ENCODE measurements at regions not wholly inside any gene's neighbourhood (a gene's known extent, or its start where the extent isn't known, plus 50 kb on each side); places are given as distances from the start of the nearest gene placed in this dataset.
A peak's percentile ranks its signal among the peaks of the same experiment; 100 is the strongest.
"Not testable (repeated sequence)": the region's sequence is repeated elsewhere in the genome, so short reads cannot be mapped to it uniquely, and the experiment has no call there.

DNA sequence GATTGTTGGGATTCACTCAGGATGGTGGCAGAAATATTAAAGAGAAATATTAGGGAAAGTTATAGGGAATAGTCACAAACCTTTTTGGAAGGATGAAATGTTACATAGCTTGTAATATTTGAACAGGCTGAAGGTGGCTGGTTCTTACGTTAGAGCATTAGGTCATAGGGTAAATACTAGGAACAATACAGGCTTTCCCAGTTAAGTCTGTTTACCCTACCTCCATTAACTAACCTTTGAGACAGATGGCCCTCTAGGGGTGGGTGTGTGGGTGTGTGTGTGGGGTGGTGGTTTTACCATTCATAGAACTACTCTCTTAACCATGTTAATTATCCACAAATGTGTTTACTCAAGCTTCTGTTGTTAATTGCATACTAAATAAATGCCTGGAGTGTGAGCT, 94.3 kb upstream of the STK32A start:
- H3K4me1 ChIP-seq (replicated peaks in 1 of 2) = no peaks in the 10 kb centered on the region
- intact Hi-C loops (cut with DNase I) = no loop called here
- no peak for DNase-seq
- H3K36me3 ChIP-seq (replicated peaks in 1 of 2) = no peaks in the 10 kb centered on the region
- H3K27me3 ChIP-seq = no peaks in the 10 kb centered on the region
- TF ChIP-seq, protein P1, sequence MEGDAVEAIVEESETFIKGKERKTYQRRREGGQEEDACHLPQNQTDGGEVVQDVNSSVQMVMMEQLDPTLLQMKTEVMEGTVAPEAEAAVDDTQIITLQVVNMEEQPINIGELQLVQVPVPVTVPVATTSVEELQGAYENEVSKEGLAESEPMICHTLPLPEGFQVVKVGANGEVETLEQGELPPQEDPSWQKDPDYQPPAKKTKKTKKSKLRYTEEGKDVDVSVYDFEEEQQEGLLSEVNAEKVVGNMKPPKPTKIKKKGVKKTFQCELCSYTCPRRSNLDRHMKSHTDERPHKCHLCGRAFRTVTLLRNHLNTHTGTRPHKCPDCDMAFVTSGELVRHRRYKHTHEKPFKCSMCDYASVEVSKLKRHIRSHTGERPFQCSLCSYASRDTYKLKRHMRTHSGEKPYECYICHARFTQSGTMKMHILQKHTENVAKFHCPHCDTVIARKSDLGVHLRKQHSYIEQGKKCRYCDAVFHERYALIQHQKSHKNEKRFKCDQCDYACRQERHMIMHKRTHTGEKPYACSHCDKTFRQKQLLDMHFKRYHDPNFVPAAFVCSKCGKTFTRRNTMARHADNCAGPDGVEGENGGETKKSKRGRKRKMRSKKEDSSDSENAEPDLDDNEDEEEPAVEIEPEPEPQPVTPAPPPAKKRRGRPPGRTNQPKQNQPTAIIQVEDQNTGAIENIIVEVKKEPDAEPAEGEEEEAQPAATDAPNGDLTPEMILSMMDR (IDR thresholded peaks at IDR 0.05) = no peak
- no peak for TF ChIP-seq POLR2A (IDR thresholded peaks at IDR 0.05)
- WGBS, 4 donors = 49 to 66% (median 56%) methylated on average over 1 of the region's 1 CpG
- no peak overlapping the region for H3K4me3 ChIP-seq
- peaks cover 0 to 8% (median 0%) of the 10 kb centered on the region in 3 donors for H3K9me3 ChIP-seq (replicated peaks in 1 of 3)
- no peak overlapping the region for H3K27ac ChIP-seq

GRCh38 chr5:147141580-147141979, 93.2 kb upstream of the STK32A start:
- H3K9me3 ChIP-seq (replicated peaks in 1 of 3); intact Hi-C loops (cut with DNase I); H3K36me3 ChIP-seq (replicated peaks in 1 of 2); H3K27me3 ChIP-seq; H3K27ac ChIP-seq; DNase-seq; H3K4me1 ChIP-seq (replicated peaks in 1 of 2); H3K4me3 ChIP-seq: not testable (repeated sequence)
- 48 to 66% (median 59%) methylated on average over 1 to 2 of the region's 2 CpGs for WGBS, 4 donors

GRCh38 chr5:147143215-147143614, 91.6 kb upstream of the STK32A start:
- Histone ChIP-seq H3K4me1 (replicated peaks in 1 of 2) (no peaks in the 10 kb centered on the region), H3K27me3 (no peaks in the 10 kb centered on the region), H3K4me3 (no peak overlapping the region), H3K36me3 (replicated peaks in 1 of 2) (no peaks in the 10 kb centered on the region), H3K9me3 (replicated peaks in 1 of 3) (peaks cover 0 to 8% (median 0%) of the 10 kb centered on the region in 3 donors), H3K27ac (no peak overlapping the region)
- DNase-seq = no peak
- intact Hi-C loops (cut with DNase I) = no loop called here
- TF ChIP-seq, protein P1 (IDR thresholded peaks at IDR 0.05) = no peak
- no peak for TF ChIP-seq POLR2A (IDR thresholded peaks at IDR 0.05)

DNA sequence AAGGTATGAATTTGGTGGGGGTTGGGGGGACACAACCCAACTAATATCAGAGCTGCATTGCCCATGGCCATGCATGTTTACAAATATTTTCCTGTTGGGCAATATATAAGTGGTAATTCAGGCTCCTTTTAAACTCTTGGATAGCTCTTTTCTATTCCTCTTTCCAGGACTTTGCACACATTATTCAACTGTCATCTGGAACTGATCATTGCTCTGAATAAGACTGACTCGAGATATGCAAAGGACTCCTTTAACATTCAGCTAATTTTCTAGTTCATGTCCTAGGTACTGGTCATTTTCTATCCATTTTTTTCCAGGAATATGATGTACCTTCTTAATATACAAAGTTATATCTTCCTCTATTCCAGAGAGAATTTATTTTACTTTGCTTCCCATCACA, 89.5 kb upstream of the STK32A start:
- Histone ChIP-seq H3K27me3 (no peaks in the 10 kb centered on the region), H3K27ac (no peak overlapping the region), H3K36me3 (replicated peaks in 1 of 2) (no peaks in the 10 kb centered on the region), H3K4me3 (no peak overlapping the region), H3K4me1 (replicated peaks in 1 of 2) (no peaks in the 10 kb centered on the region), H3K9me3 (replicated peaks in 1 of 3) (no peaks in the 10 kb centered on the region)
- WGBS, 4 donors = 70 to 79% (median 72%) methylated on average over 1 of the region's 1 CpG
- TF ChIP-seq POLR2A (IDR thresholded peaks at IDR 0.05) = no peak
- TF ChIP-seq, protein P1 (IDR thresholded peaks at IDR 0.05) = no peak
- intact Hi-C loops (cut with DNase I) = no loop called here
- DNase-seq = no peak

- Histone ChIP-seq H3K27me3 (no peaks in the 10 kb centered on the region), H3K36me3 (replicated peaks in 1 of 2) (no peaks in the 10 kb centered on the region), H3K4me1 (replicated peaks in 1 of 2) (no peaks in the 10 kb centered on the region), H3K9me3 (replicated peaks in 1 of 3) (no peaks in the 10 kb centered on the region), H3K27ac (no peak overlapping the region), H3K4me3 (no peak overlapping the region)
- peak in 1 of 7 donors; percentile 68 for DNase-seq
- TF ChIP-seq, protein P1 (IDR thresholded peaks at IDR 0.05) = no peak
- TF ChIP-seq POLR2A (IDR thresholded peaks at IDR 0.05) = no peak
- intact Hi-C loops (cut with DNase I) = no loop called here
- WGBS, 4 donors = 59 to 92% (median 69%) methylated on average over 1 of the region's 1 CpG
Measured at GRCh38 chr5:147148715-147149114, 86.1 kb upstream of the STK32A start.
